Stimulated activated CD8-positive, alpha-beta memory T cell treated with anti-CD3 and anti-CD28 coated beads, Interleukin-2, amount 100 ng/mL, for 48 hours (primary cell): ENCODE measurements at regions not wholly inside any gene's neighbourhood (a gene's known extent, or its start where the extent isn't known, plus 50 kb on each side); places are given as distances from the start of the nearest gene placed in this dataset.
"Not testable (repeated sequence)": the region's sequence is repeated elsewhere in the genome, so short reads cannot be mapped to it uniquely, and the experiment has no call there.

Experiments used
- DNase-seq, 2 donors: peaks; one replicate each; pipeline ENCODE4 v3.0.0-alpha.2; 2020; ENCODE audit warnings: low read depth in 2 of 2

- no peak for DNase-seq
These were observed 107.3 kb downstream of the MINAR1 start for GRCh38 chr15:79539401-79539800.

- no peak for DNase-seq
These were observed 108.4 kb downstream of the MINAR1 start for GRCh38 chr15:79540551-79540950.

GRCh38 chr15:79541196-79541595 lies 109.1 kb downstream of the MINAR1 start:
- no peak for DNase-seq

- DNase-seq, result no peak
These were observed 111.0 kb downstream of the MINAR1 start for GRCh38 chr15:79543097-79543496.

- no peak for DNase-seq
These were observed 117.1 kb downstream of the MINAR1 start for GRCh38 chr15:79549196-79549595.

- DNase-seq, result no peak
These were observed 128.2 kb downstream of the MINAR1 start for GRCh38 chr15:79560384-79560783.

GRCh38 chr15:79561982-79562381 lies 129.8 kb downstream of the MINAR1 start:
- DNase-seq, result no peak

GRCh38 chr15:79562403-79562815 lies 130.3 kb downstream of the MINAR1 start:
- no peak for DNase-seq

- DNase-seq, result no peak
These were observed 130.8 kb downstream of the MINAR1 start for GRCh38 chr15:79562899-79563298.

- no peak for DNase-seq
These were observed 137.9 kb downstream of the MINAR1 start for GRCh38 chr15:79570004-79570403.

GRCh38 chr15:79572691-79573404 lies 140.7 kb downstream of the MINAR1 start:
- DNase-seq, result no peak

GRCh38 chr15:79574431-79575273 lies 142.5 kb downstream of the MINAR1 start:
- not testable (repeated sequence) for DNase-seq

- DNase-seq, result no peak
These were observed 150.5 kb downstream of the MINAR1 start for GRCh38 chr15:79582650-79583049.

GRCh38 chr15:79592126-79592525 lies 160.0 kb downstream of the MINAR1 start:
- no peak for DNase-seq

- DNase-seq, result no peak
These were observed 161.2 kb downstream of the MINAR1 start for GRCh38 chr15:79593119-79593869.

- DNase-seq, result no peak
These were observed 163.2 kb downstream of the MINAR1 start for GRCh38 chr15:79595306-79595705.

- peak; percentile 10 to 26 for DNase-seq
These were observed 164.0 kb downstream of the MINAR1 start for GRCh38 chr15:79595995-79596622.

- no peak for DNase-seq
These were observed 166.5 kb downstream of the MINAR1 start for GRCh38 chr15:79598639-79599038.

GRCh38 chr15:79601405-79602086 lies 169.4 kb downstream of the MINAR1 start:
- no peak for DNase-seq

GRCh38 chr15:79602180-79602579 lies 170.0 kb downstream of the MINAR1 start:
- DNase-seq, result no peak

GRCh38 chr15:79602731-79603130 lies 170.6 kb downstream of the MINAR1 start:
- no peak for DNase-seq
